SK-N-SH (cell line): ENCODE measurements at regions not wholly inside any gene's neighbourhood (a gene's known extent, or its start where the extent isn't known, plus 50 kb on each side); places are given as distances from the start of the nearest gene placed in this dataset.

Experiments
- CTCF ChIP-seq: fragments of 200-600 bp; sonication (generic); IDR thresholded peaks from 2 replicates; pipeline ENCODE4 v1.6.1; 2017; ENCODE audit warnings: antibody characterized with exemption, mild to moderate bottlenecking, moderate library complexity
- RAD21 ChIP-seq: IDR thresholded peaks from 2 replicates; pipeline ENCODE4 v1.6.1; 2012; ENCODE audit warnings: mild to moderate bottlenecking, low read length

- TF ChIP-seq CTCF (no peak), RAD21 (no peak)
Observed at GRCh38 chr21:16421007-16421406, 691.2 kb downstream of the USP25 start.
